ENCODE measurements at regions not wholly inside any gene's neighbourhood (a gene's known extent, or its start where the extent isn't known, plus 50 kb on each side); places are given as distances from the start of the nearest gene placed in this dataset.

DNA sequence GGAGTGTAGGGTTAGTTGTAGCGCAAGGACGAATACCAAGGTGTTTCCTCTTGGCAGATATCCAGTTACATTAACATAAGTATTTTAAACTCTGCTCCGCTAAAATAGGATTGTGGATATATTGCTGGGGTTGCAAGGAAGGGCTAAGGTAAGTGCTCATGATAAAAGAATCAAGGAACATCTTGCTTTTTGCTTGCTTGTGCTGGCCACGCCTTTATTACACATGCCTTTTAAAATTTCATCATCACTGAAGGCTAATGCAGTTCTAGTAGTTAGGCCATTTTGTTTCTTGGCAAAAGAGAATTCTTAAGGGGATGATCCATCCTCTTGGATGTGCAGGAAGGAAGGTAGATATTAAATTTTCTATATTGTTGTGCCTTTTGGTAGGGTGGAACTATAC is 415.6 kb upstream of the TPM1 start:
- TF ChIP-seq PAX5 (IDR thresholded peaks at IDR 0.05; ENCODE audit: insufficient read depth, low read length, severe bottlenecking) (no peak), POLR2A (IDR thresholded peaks at IDR 0.05; ENCODE audit: low read depth, low read length) (no peak), TAF1 (IDR thresholded peaks at IDR 0.05; ENCODE audit: low read depth, low read length) (no peak), POLR2AphosphoS5 (IDR thresholded peaks at IDR 0.05; ENCODE audit: low read depth, low read length) (no peak), SPI1 (IDR thresholded peaks at IDR 0.05; ENCODE audit: low read depth, low read length) (no peak)
